Glutamatergic neuron (in vitro differentiated cells): ENCODE measurements at regions not wholly inside any gene's neighbourhood (a gene's known extent, or its start where the extent isn't known, plus 50 kb on each side); places are given as distances from the start of the nearest gene placed in this dataset.
A peak's percentile ranks its signal among the peaks of the same experiment; 100 is the strongest.

Source experiments
- DNase-seq: peaks from one replicate; pipeline ENCODE4 v3.0.0; 2022
- H3K27ac Mint-ChIP-seq: one replicate; pipeline ENCODE4 v1.8.0; 2020; ENCODE audit warnings: mild to moderate bottlenecking, mixed read lengths, inconsistent platforms; ENCODE audit not compliant: unreplicated experiment
- H3K27me3 Mint-ChIP-seq: one replicate; pipeline ENCODE4 v1.8.0; 2020; ENCODE audit warnings: mild to moderate bottlenecking, moderate library complexity, mixed read lengths, inconsistent platforms; ENCODE audit not compliant: unreplicated experiment
- H3K36me3 Mint-ChIP-seq: one replicate; pipeline ENCODE4 v1.8.0; 2020; ENCODE audit warnings: mild to moderate bottlenecking, mixed read lengths, inconsistent platforms; ENCODE audit not compliant: unreplicated experiment
- H3K4me1 Mint-ChIP-seq: one replicate; pipeline ENCODE4 v1.8.0; 2020; ENCODE audit warnings: mild to moderate bottlenecking, low read depth, mixed read lengths, inconsistent platforms; ENCODE audit not compliant: unreplicated experiment
- H3K4me3 Mint-ChIP-seq: one replicate; pipeline ENCODE4 v1.8.0; 2020; ENCODE audit warnings: mild to moderate bottlenecking, mixed read lengths, inconsistent platforms; ENCODE audit not compliant: unreplicated experiment
- H3K9me3 Mint-ChIP-seq: one replicate; pipeline ENCODE4 v1.8.0; 2020; ENCODE audit warnings: mild to moderate bottlenecking, moderate library complexity, mixed read lengths, inconsistent platforms; ENCODE audit not compliant: unreplicated experiment
- CTCF ChIP-seq: fragments of 200-600 bp; sonication (generic); IDR thresholded peaks from one replicate; pipeline ENCODE4 v1.5.0; 2021; ENCODE audit not compliant: partially characterized antibody, unreplicated experiment

GRCh38 chr2:192827735-192828134 is 633.0 kb upstream of the TMEFF2 start:
- H3K27me3 Mint-ChIP-seq: no peaks in the 10 kb centered on the region
- no peak overlapping the region for H3K27ac Mint-ChIP-seq
- H3K4me3 Mint-ChIP-seq: no peak overlapping the region
- no peaks in the 10 kb centered on the region for H3K9me3 Mint-ChIP-seq
- no peaks in the 10 kb centered on the region for H3K36me3 Mint-ChIP-seq
- TF ChIP-seq CTCF: no peak
- peak; percentile 17 for DNase-seq
- no peaks in the 10 kb centered on the region for H3K4me1 Mint-ChIP-seq

GRCh38 chr2:192814376-192814775 is 619.6 kb upstream of the TMEFF2 start:
- no peak overlapping the region for H3K27ac Mint-ChIP-seq
- H3K27me3 Mint-ChIP-seq: no peaks in the 10 kb centered on the region
- DNase-seq: no peak
- H3K4me3 Mint-ChIP-seq: no peak overlapping the region
- H3K36me3 Mint-ChIP-seq: no peaks in the 10 kb centered on the region
- no peaks in the 10 kb centered on the region for H3K4me1 Mint-ChIP-seq
- H3K9me3 Mint-ChIP-seq: no peaks in the 10 kb centered on the region
- TF ChIP-seq CTCF: no peak

GRCh38 chr2:192813341-192813740 is 618.6 kb upstream of the TMEFF2 start:
- Mint-ChIP-seq H3K4me1 (no peaks in the 10 kb centered on the region), H3K9me3 (no peaks in the 10 kb centered on the region), H3K36me3 (no peaks in the 10 kb centered on the region), H3K4me3 (no peak overlapping the region), H3K27me3 (no peaks in the 10 kb centered on the region), H3K27ac (no peak overlapping the region)
- TF ChIP-seq CTCF: no peak
- no peak for DNase-seq

GRCh38 chr2:192809173-192809572 is 614.4 kb upstream of the TMEFF2 start:
- no peaks in the 10 kb centered on the region for H3K9me3 Mint-ChIP-seq
- H3K36me3 Mint-ChIP-seq: no peaks in the 10 kb centered on the region
- no peak for TF ChIP-seq CTCF
- H3K4me1 Mint-ChIP-seq: no peaks in the 10 kb centered on the region
- H3K27me3 Mint-ChIP-seq: peaks cover 3% of the 10 kb centered on the region
- DNase-seq: no peak
- no peak overlapping the region for H3K27ac Mint-ChIP-seq
- no peak overlapping the region for H3K4me3 Mint-ChIP-seq

GRCh38 chr2:192783643-192784042 is 588.9 kb upstream of the TMEFF2 start:
- Mint-ChIP-seq H3K9me3 (no peaks in the 10 kb centered on the region), H3K27me3 (no peaks in the 10 kb centered on the region), H3K4me1 (no peaks in the 10 kb centered on the region), H3K36me3 (no peaks in the 10 kb centered on the region), H3K27ac (no peak overlapping the region), H3K4me3 (no peak overlapping the region)
- no peak for DNase-seq
- TF ChIP-seq CTCF: no peak
